Ectodermal cell (in vitro differentiated cells): ENCODE measurements at regions not wholly inside any gene's neighbourhood (a gene's known extent, or its start where the extent isn't known, plus 50 kb on each side); places are given as distances from the start of the nearest gene placed in this dataset.

Source experiments
- H3K27ac ChIP-seq: 2 replicates; pipeline ENCODE4 v1.7.0; 2013; ENCODE audit warnings: mild to moderate bottlenecking, low read depth, low read length; ENCODE audit not compliant: insufficient read depth, poor library complexity, severe bottlenecking
- H3K27me3 ChIP-seq: 2 replicates; pipeline ENCODE4 v1.7.0; 2013; ENCODE audit warnings: mild to moderate bottlenecking, low read length; ENCODE audit not compliant: insufficient read depth, control insufficient read depth, poor library complexity, severe bottlenecking
- H3K36me3 ChIP-seq: one replicate; pipeline ENCODE4 v1.7.0; 2013; ENCODE audit warnings: low read length; ENCODE audit not compliant: control insufficient read depth, insufficient read depth
- H3K4me1 ChIP-seq: one replicate; pipeline ENCODE4 v1.7.0; 2013; ENCODE audit warnings: low read length; ENCODE audit not compliant: control insufficient read depth, insufficient read depth
- H3K4me3 ChIP-seq: 2 replicates; pipeline ENCODE4 v1.7.0; 2013; ENCODE audit warnings: low read depth, low read length, control low read depth; ENCODE audit not compliant: insufficient read depth
- H3K9me3 ChIP-seq: 2 replicates; pipeline ENCODE4 v1.7.0; 2013; ENCODE audit warnings: mild to moderate bottlenecking, low read length, moderate library complexity; ENCODE audit not compliant: control insufficient read depth
- WGBS, 2 experiments: methylation state at CpG; one replicate each; pipeline ENCODE4 v1.1.7; 2013; ENCODE audit warnings: missing lambda C conversion rate in 2 of 2; 5-methylcytosine and 5-hydroxymethylcytosine counted together

- Histone ChIP-seq H3K4me3 (no peak overlapping the region), H3K27me3 (no peaks in the 10 kb centered on the region), H3K27ac (no peak overlapping the region), H3K9me3 (no peaks in the 10 kb centered on the region), H3K36me3 (no peaks in the 10 kb centered on the region), H3K4me1 (no peaks in the 10 kb centered on the region)
- WGBS, 2 experiments: 90 to 96% methylated on average over 4 of the region's 4 CpGs
These were observed 381.3 kb downstream of the DMRT2 start for GRCh38 chr9:1431461-1431860.

GRCh38 chr9:1434052-1434767 is 384.1 kb downstream of the DMRT2 start:
- 85 to 87% methylated on average over 5 to 7 of the region's 7 CpGs for WGBS, 2 experiments
- Histone ChIP-seq H3K9me3 (no peaks in the 10 kb centered on the region), H3K27me3 (no peaks in the 10 kb centered on the region), H3K4me1 (no peaks in the 10 kb centered on the region), H3K4me3 (no peak overlapping the region), H3K36me3 (no peaks in the 10 kb centered on the region), H3K27ac (no peak overlapping the region)

GRCh38 chr9:1434811-1435210 is 384.7 kb downstream of the DMRT2 start:
- H3K4me3 ChIP-seq: no peak overlapping the region
- H3K9me3 ChIP-seq: no peaks in the 10 kb centered on the region
- H3K36me3 ChIP-seq: no peaks in the 10 kb centered on the region
- 86% methylated on average over 2 of the region's 2 CpGs; no CpG with 5 or more reads in 1 of the 2 experiments for WGBS, 2 experiments
- H3K27ac ChIP-seq: no peak overlapping the region
- H3K27me3 ChIP-seq: no peaks in the 10 kb centered on the region
- no peaks in the 10 kb centered on the region for H3K4me1 ChIP-seq

- Histone ChIP-seq H3K9me3 (no peaks in the 10 kb centered on the region), H3K4me3 (no peak overlapping the region), H3K36me3 (no peaks in the 10 kb centered on the region), H3K27ac (no peak overlapping the region), H3K27me3 (no peaks in the 10 kb centered on the region), H3K4me1 (no peaks in the 10 kb centered on the region)
- 80 to 81% methylated on average over 3 of the region's 3 CpGs for WGBS, 2 experiments
These were observed 390.1 kb downstream of the DMRT2 start for GRCh38 chr9:1440256-1440655.

- no peaks in the 10 kb centered on the region for H3K4me1 ChIP-seq
- H3K27me3 ChIP-seq: no peaks in the 10 kb centered on the region
- 97 to 100% methylated on average over 1 of the region's 1 CpG for WGBS, 2 experiments
- no peak overlapping the region for H3K27ac ChIP-seq
- no peaks in the 10 kb centered on the region for H3K36me3 ChIP-seq
- H3K4me3 ChIP-seq: no peak overlapping the region
- no peaks in the 10 kb centered on the region for H3K9me3 ChIP-seq
These were observed 391.9 kb downstream of the DMRT2 start for GRCh38 chr9:1442105-1442504.

- H3K4me1 ChIP-seq: no peaks in the 10 kb centered on the region
- no peaks in the 10 kb centered on the region for H3K36me3 ChIP-seq
- 87 to 90% methylated on average over 1 of the region's 1 CpG for WGBS, 2 experiments
- no peaks in the 10 kb centered on the region for H3K27me3 ChIP-seq
- no peak overlapping the region for H3K4me3 ChIP-seq
- H3K9me3 ChIP-seq: no peaks in the 10 kb centered on the region
- no peak overlapping the region for H3K27ac ChIP-seq
These were observed 393.3 kb downstream of the DMRT2 start for GRCh38 chr9:1443450-1443849.

GRCh38 chr9:1446671-1447070 is 396.5 kb downstream of the DMRT2 start:
- H3K4me3 ChIP-seq: no peak overlapping the region
- no peaks in the 10 kb centered on the region for H3K9me3 ChIP-seq
- WGBS, 2 experiments: 98 to 100% methylated on average over 1 to 2 of the region's 2 CpGs
- H3K27me3 ChIP-seq: no peaks in the 10 kb centered on the region
- H3K36me3 ChIP-seq: no peaks in the 10 kb centered on the region
- no peaks in the 10 kb centered on the region for H3K4me1 ChIP-seq
- no peak overlapping the region for H3K27ac ChIP-seq

GRCh38 chr9:1453636-1454035 is 403.5 kb downstream of the DMRT2 start:
- H3K9me3 ChIP-seq: no peaks in the 10 kb centered on the region
- WGBS, 2 experiments: 72 to 82% methylated on average over 3 to 4 of the region's 4 CpGs
- no peak overlapping the region for H3K27ac ChIP-seq
- H3K4me3 ChIP-seq: no peak overlapping the region
- no peaks in the 10 kb centered on the region for H3K27me3 ChIP-seq
- H3K4me1 ChIP-seq: no peaks in the 10 kb centered on the region
- no peaks in the 10 kb centered on the region for H3K36me3 ChIP-seq

- Histone ChIP-seq H3K36me3 (no peaks in the 10 kb centered on the region), H3K4me1 (no peaks in the 10 kb centered on the region), H3K9me3 (no peaks in the 10 kb centered on the region), H3K27ac (no peak overlapping the region), H3K4me3 (no peak overlapping the region), H3K27me3 (no peaks in the 10 kb centered on the region)
- WGBS, 2 experiments: 76 to 81% methylated on average over 1 of the region's 1 CpG
These were observed 404.1 kb downstream of the DMRT2 start for GRCh38 chr9:1454211-1454610.

GRCh38 chr9:1454616-1455347 is 404.6 kb downstream of the DMRT2 start:
- 90 to 93% methylated on average over 6 to 7 of the region's 7 CpGs for WGBS, 2 experiments
- H3K4me3 ChIP-seq: no peak overlapping the region
- no peaks in the 10 kb centered on the region for H3K4me1 ChIP-seq
- H3K27ac ChIP-seq: no peak overlapping the region
- no peaks in the 10 kb centered on the region for H3K9me3 ChIP-seq
- H3K27me3 ChIP-seq: no peaks in the 10 kb centered on the region
- H3K36me3 ChIP-seq: no peaks in the 10 kb centered on the region
